ENCODE measurements at regions not wholly inside any gene's neighbourhood (a gene's known extent, or its start where the extent isn't known, plus 50 kb on each side); places are given as distances from the start of the nearest gene placed in this dataset.

- Histone ChIP-seq H3K9me3 (replicated peaks; ENCODE audit: control insufficient read depth, insufficient read depth, low read depth, low read length) (no peaks in the 10 kb centered on the region), H3K79me2 (ENCODE audit: control insufficient read depth, insufficient read depth, low read length) (no peaks in the 10 kb centered on the region), H3K4me3 (no peak overlapping the region), H3K27ac (ENCODE audit: extremely low read depth, low read depth, low read length) (no peak overlapping the region), H2AFZ (ENCODE audit: low read depth, low read length) (no peak overlapping the region), H3K9me1 (ENCODE audit: control insufficient read depth, insufficient read depth, low read length) (no peaks in the 10 kb centered on the region), H3K27me3 (ENCODE audit: control insufficient read depth in 2 of 2, insufficient read depth in 2 of 2, low read length in 2 of 2) (no peaks in the 10 kb centered on the region), H3K4me2 (ENCODE audit: insufficient read depth, low read length) (no peak overlapping the region), H3K36me3 (ENCODE audit: control insufficient read depth, insufficient read depth, low read length) (no peaks in the 10 kb centered on the region), H3K4me1 (replicated peaks in 1 of 2; ENCODE audit: control insufficient read depth in 2 of 2, insufficient read depth in 2 of 2, low read length in 2 of 2) (no peaks in the 10 kb centered on the region), H4K20me1 (replicated peaks; ENCODE audit: control insufficient read depth, insufficient read depth, low read length) (no peaks in the 10 kb centered on the region), H3K9ac (ENCODE audit: insufficient read depth in 1 of 2, low read depth in 2 of 2, low read length in 2 of 2) (no peak overlapping the region)
- 3% methylated on average over 2 of the region's 2 CpGs for WGBS (ENCODE audit: insufficient coverage, low coverage, missing lambda C conversion rate)
- CTCF ChIA-PET (ENCODE audit: low intra/inter-chr PET ratio): no interaction called here
- DNase-seq (ENCODE audit: extremely low read depth in 1 of 4, low spot score in 3 of 4): no peak
- POLR2A ChIA-PET: no interaction called here
- in situ Hi-C loops (cut with MboI): no loop called here
- no peak for ATAC-seq
- no peak for TF ChIP-seq CREBBP (IDR thresholded peaks at IDR 0.05; ENCODE audit: low read depth, low read length)
- no peak for TF ChIP-seq ZNF253 (CRISPR knock-in tag; conservative IDR thresholded peaks at IDR 0.05)
- no peak for TF ChIP-seq SMAD1 (IDR thresholded peaks at IDR 0.05; ENCODE audit: low read depth, low read length, partially characterized antibody)
- no peak for TF ChIP-seq ZKSCAN3 (CRISPR knock-in tag; IDR thresholded peaks at IDR 0.05)
- no peak for TF ChIP-seq XRCC3 (IDR thresholded peaks at IDR 0.05)
- no peak for TF ChIP-seq CTCF (IDR thresholded peaks at IDR 0.05 in 2 of 3, conservative IDR thresholded peaks at IDR 0.05 in 1 of 3; ENCODE audit: insufficient read depth in 2 of 3, low read depth in 1 of 3, low read length in 3 of 3)
- TF ChIP-seq PHF20 (IDR thresholded peaks at IDR 0.05; ENCODE audit: partially characterized antibody): no peak
- TF ChIP-seq TSC22D4 (tag; IDR thresholded peaks at IDR 0.05): no peak
- no peak for TF ChIP-seq ZBTB43 (CRISPR knock-in tag; IDR thresholded peaks at IDR 0.05)
- TF ChIP-seq SMARCB1 (IDR thresholded peaks at IDR 0.05; ENCODE audit: insufficient read length, low read depth): no peak
- no peak for TF ChIP-seq IRF1 (CRISPR knock-in tag; IDR thresholded peaks at IDR 0.05; ENCODE audit: borderline replicate concordance)
- intact Hi-C loops (cut with micrococcal nuclease): no loop called here
- FAIRE-seq: no peak
- no TSS peak for BruUV-seq (replicated peaks)
Measured at GRCh38 chr15:93449798-93450197, 360.8 kb upstream of the RGMA start.

All from K562 (cell line).